ENCODE measurements at regions not wholly inside any gene's neighbourhood (a gene's known extent, or its start where the extent isn't known, plus 50 kb on each side); places are given as distances from the start of the nearest gene placed in this dataset.
A peak's percentile ranks its signal among the peaks of the same experiment; 100 is the strongest.

- DNase-seq (ENCODE audit: low spot score) = no peak
Measured at GRCh38 chr6:29999416-29999815, 57.1 kb downstream of the HLA-A start.

- DNase-seq (ENCODE audit: low spot score) = no peak
Measured at GRCh38 chr6:30000156-30000791, 57.9 kb downstream of the HLA-A start.

GRCh38 chr6:30002871-30003270 lies 58.2 kb upstream of the POLR1H start:
- no peak for DNase-seq (ENCODE audit: low spot score)

- no peak for DNase-seq (ENCODE audit: low spot score)
Measured at GRCh38 chr6:30005482-30005881, 55.6 kb upstream of the POLR1H start.

- DNase-seq (ENCODE audit: low spot score) = peak; percentile 17
Measured at GRCh38 chr6:30006170-30007131, 54.6 kb upstream of the POLR1H start.

GRCh38 chr6:30007132-30007764 lies 53.8 kb upstream of the POLR1H start:
- DNase-seq (ENCODE audit: low spot score) = no peak

- DNase-seq (ENCODE audit: low spot score) = no peak
Measured at GRCh38 chr6:30009113-30009512, 52.0 kb upstream of the POLR1H start.
